ENCODE measurements at regions not wholly inside any gene's neighbourhood (a gene's known extent, or its start where the extent isn't known, plus 50 kb on each side); places are given as distances from the start of the nearest gene placed in this dataset.

- Histone ChIP-seq H3K36me3 (ENCODE audit: control insufficient read depth in 2 of 2, insufficient read depth in 2 of 2, low read length in 1 of 2) (no peaks in the 10 kb centered on the region), H3K4me1 (ENCODE audit: control insufficient read depth in 2 of 2, insufficient read depth in 2 of 2, low read length in 2 of 2) (peaks cover 0 to 3% of the 10 kb centered on the region in 2 donors), H3K27ac (ENCODE audit: low read depth in 1 of 2, low read length in 1 of 2) (no peak overlapping the region), H3K9me3 (ENCODE audit: control insufficient read depth in 2 of 2, insufficient read depth in 1 of 2, low read length in 1 of 2) (peaks cover 0 to 4% of the 10 kb centered on the region in 2 donors), H3K4me3 (ENCODE audit: low read length in 2 of 2) (no peak overlapping the region), H3K27me3 (ENCODE audit: control insufficient read depth in 2 of 2, insufficient read depth in 1 of 2, low read length in 1 of 2) (no peaks in the 10 kb centered on the region)
- 96% methylated on average over 2 of the region's 2 CpGs for WGBS
- DNase-seq (ENCODE audit: low read depth in 6 of 9, low spot score in 9 of 9): no peak
These were observed 127.6 kb downstream of the JCAD start for GRCh38 chr10:29931833-29932232.

DNA sequence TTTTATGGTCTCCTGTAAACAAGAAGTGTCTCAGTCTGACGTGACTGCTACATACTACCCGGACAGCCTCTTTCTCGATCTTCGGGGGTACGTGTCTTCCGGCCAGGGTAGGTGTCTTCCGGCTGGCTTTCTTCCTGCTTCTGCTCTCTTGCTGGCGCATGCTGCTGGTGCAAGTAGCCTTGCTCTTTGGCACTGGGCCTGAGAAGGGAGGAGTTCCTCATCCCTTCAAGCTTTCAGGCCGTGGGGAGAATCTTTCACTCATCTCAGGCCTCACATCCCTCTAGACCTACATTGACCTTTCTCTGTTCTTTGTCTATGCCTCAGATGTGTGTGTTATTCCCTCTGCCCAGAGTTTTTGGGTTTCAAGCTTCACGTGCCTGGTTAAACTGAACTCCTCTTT, 130.4 kb downstream of the JCAD start:
- Histone ChIP-seq H3K4me1 (ENCODE audit: control insufficient read depth in 2 of 2, insufficient read depth in 2 of 2, low read length in 2 of 2) (peaks cover 0 to 3% of the 10 kb centered on the region in 2 donors), H3K27me3 (ENCODE audit: control insufficient read depth in 2 of 2, insufficient read depth in 1 of 2, low read length in 1 of 2) (no peaks in the 10 kb centered on the region), H3K27ac (ENCODE audit: low read depth in 1 of 2, low read length in 1 of 2) (no peak overlapping the region), H3K9me3 (ENCODE audit: control insufficient read depth in 2 of 2, insufficient read depth in 1 of 2, low read length in 1 of 2) (peaks cover 0 to 9% of the 10 kb centered on the region in 2 donors), H3K36me3 (ENCODE audit: control insufficient read depth in 2 of 2, insufficient read depth in 2 of 2, low read length in 1 of 2) (no peaks in the 10 kb centered on the region), H3K4me3 (ENCODE audit: low read length in 2 of 2) (no peak overlapping the region)
- 97% methylated on average over 10 of the region's 10 CpGs for WGBS
- DNase-seq (ENCODE audit: low read depth in 6 of 9, low spot score in 9 of 9): no peak

DNA sequence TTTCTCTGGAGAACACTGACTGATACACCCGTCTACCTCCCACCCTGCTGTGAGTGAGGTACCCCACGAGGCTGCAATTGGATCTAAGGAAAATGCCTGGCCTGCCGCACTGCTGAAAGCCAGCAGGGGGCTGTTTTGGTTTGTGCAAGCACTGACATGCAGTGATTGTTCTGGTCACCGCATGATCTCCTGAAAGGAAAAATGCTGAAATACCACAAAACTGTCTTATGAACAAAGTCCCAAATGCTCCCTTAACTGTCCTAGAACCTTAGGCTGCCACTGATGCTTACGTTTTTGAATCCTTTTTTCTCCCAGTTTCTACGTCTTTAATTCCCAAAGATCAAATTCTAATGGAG, 132.7 kb downstream of the JCAD start:
- no peak overlapping the region for H3K4me3 ChIP-seq (ENCODE audit: low read length in 2 of 2)
- H3K27me3 ChIP-seq (ENCODE audit: control insufficient read depth in 2 of 2, insufficient read depth in 1 of 2, low read length in 1 of 2): no peaks in the 10 kb centered on the region
- no peak overlapping the region for H3K27ac ChIP-seq (ENCODE audit: low read depth in 1 of 2, low read length in 1 of 2)
- H3K4me1 ChIP-seq (ENCODE audit: control insufficient read depth in 2 of 2, insufficient read depth in 2 of 2, low read length in 2 of 2): peaks cover 0 to 3% of the 10 kb centered on the region in 2 donors
- H3K9me3 ChIP-seq (ENCODE audit: control insufficient read depth in 2 of 2, insufficient read depth in 1 of 2, low read length in 1 of 2): peaks cover 0 to 5% of the 10 kb centered on the region in 2 donors
- no peak for DNase-seq (ENCODE audit: low read depth in 6 of 9, low spot score in 9 of 9)
- H3K36me3 ChIP-seq (ENCODE audit: control insufficient read depth in 2 of 2, insufficient read depth in 2 of 2, low read length in 1 of 2): no peaks in the 10 kb centered on the region
- WGBS: 84% methylated on average over 6 of the region's 6 CpGs

- no peak overlapping the region for H3K27ac ChIP-seq (ENCODE audit: low read depth in 1 of 2, low read length in 1 of 2)
- no peak overlapping the region for H3K4me3 ChIP-seq (ENCODE audit: low read length in 2 of 2)
- DNase-seq (ENCODE audit: low read depth in 6 of 9, low spot score in 9 of 9): no peak
- H3K36me3 ChIP-seq (ENCODE audit: control insufficient read depth in 2 of 2, insufficient read depth in 2 of 2, low read length in 1 of 2): no peaks in the 10 kb centered on the region
- H3K4me1 ChIP-seq (ENCODE audit: control insufficient read depth in 2 of 2, insufficient read depth in 2 of 2, low read length in 2 of 2): peaks cover 0 to 3% of the 10 kb centered on the region in 2 donors
- no peaks in the 10 kb centered on the region for H3K27me3 ChIP-seq (ENCODE audit: control insufficient read depth in 2 of 2, insufficient read depth in 1 of 2, low read length in 1 of 2)
- peaks cover 0 to 5% of the 10 kb centered on the region in 2 donors for H3K9me3 ChIP-seq (ENCODE audit: control insufficient read depth in 2 of 2, insufficient read depth in 1 of 2, low read length in 1 of 2)
- 75% methylated on average over 12 of the region's 12 CpGs for WGBS
These were observed 133.4 kb downstream of the JCAD start for GRCh38 chr10:29925771-29926692.

- 98% methylated on average over 3 of the region's 3 CpGs for WGBS
- H3K4me1 ChIP-seq (ENCODE audit: control insufficient read depth in 2 of 2, insufficient read depth in 2 of 2, low read length in 2 of 2): peaks cover 0 to 3% of the 10 kb centered on the region in 2 donors
- no peak for DNase-seq (ENCODE audit: low read depth in 6 of 9, low spot score in 9 of 9)
These were observed 134.9 kb downstream of the JCAD start for GRCh38 chr10:29924436-29924835.

GRCh38 chr10:29923416-29923965, 135.9 kb downstream of the JCAD start:
- no peak overlapping the region for H3K4me3 ChIP-seq (ENCODE audit: low read length in 2 of 2)
- DNase-seq (ENCODE audit: low read depth in 6 of 9, low spot score in 9 of 9): no peak
- WGBS: 90% methylated on average over 7 of the region's 7 CpGs
- peaks cover 0 to 3% of the 10 kb centered on the region in 2 donors for H3K4me1 ChIP-seq (ENCODE audit: control insufficient read depth in 2 of 2, insufficient read depth in 2 of 2, low read length in 2 of 2)
- no peaks in the 10 kb centered on the region for H3K36me3 ChIP-seq (ENCODE audit: control insufficient read depth in 2 of 2, insufficient read depth in 2 of 2, low read length in 1 of 2)
- peaks cover 0 to 5% of the 10 kb centered on the region in 2 donors for H3K9me3 ChIP-seq (ENCODE audit: control insufficient read depth in 2 of 2, insufficient read depth in 1 of 2, low read length in 1 of 2)
- no peaks in the 10 kb centered on the region for H3K27me3 ChIP-seq (ENCODE audit: control insufficient read depth in 2 of 2, insufficient read depth in 1 of 2, low read length in 1 of 2)
- no peak overlapping the region for H3K27ac ChIP-seq (ENCODE audit: low read depth in 1 of 2, low read length in 1 of 2)

More at GRCh38 chr10:29924436-29924835, 134.9 kb downstream of the JCAD start:
- H3K27ac ChIP-seq (ENCODE audit: low read depth in 1 of 2, low read length in 1 of 2): no peak overlapping the region
- no peak overlapping the region for H3K4me3 ChIP-seq (ENCODE audit: low read length in 2 of 2)
- no peaks in the 10 kb centered on the region for H3K27me3 ChIP-seq (ENCODE audit: control insufficient read depth in 2 of 2, insufficient read depth in 1 of 2, low read length in 1 of 2)
- peaks cover 0 to 5% of the 10 kb centered on the region in 2 donors for H3K9me3 ChIP-seq (ENCODE audit: control insufficient read depth in 2 of 2, insufficient read depth in 1 of 2, low read length in 1 of 2)
- no peaks in the 10 kb centered on the region for H3K36me3 ChIP-seq (ENCODE audit: control insufficient read depth in 2 of 2, insufficient read depth in 2 of 2, low read length in 1 of 2)

GRCh38 chr10:29922892-29923291, 136.5 kb downstream of the JCAD start:
- WGBS: 84% methylated on average over 4 of the region's 4 CpGs
- Histone ChIP-seq H3K36me3 (ENCODE audit: control insufficient read depth in 2 of 2, insufficient read depth in 2 of 2, low read length in 1 of 2) (no peaks in the 10 kb centered on the region), H3K9me3 (ENCODE audit: control insufficient read depth in 2 of 2, insufficient read depth in 1 of 2, low read length in 1 of 2) (peaks cover 0 to 5% of the 10 kb centered on the region in 2 donors), H3K27me3 (ENCODE audit: control insufficient read depth in 2 of 2, insufficient read depth in 1 of 2, low read length in 1 of 2) (no peaks in the 10 kb centered on the region), H3K27ac (ENCODE audit: low read depth in 1 of 2, low read length in 1 of 2) (no peak overlapping the region), H3K4me3 (ENCODE audit: low read length in 2 of 2) (no peak overlapping the region), H3K4me1 (ENCODE audit: control insufficient read depth in 2 of 2, insufficient read depth in 2 of 2, low read length in 2 of 2) (peaks cover 0 to 3% of the 10 kb centered on the region in 2 donors)
- no peak for DNase-seq (ENCODE audit: low read depth in 6 of 9, low spot score in 9 of 9)

- DNase-seq (ENCODE audit: low read depth in 6 of 9, low spot score in 9 of 9): no peak
- no peaks in the 10 kb centered on the region for H3K27me3 ChIP-seq (ENCODE audit: control insufficient read depth in 2 of 2, insufficient read depth in 1 of 2, low read length in 1 of 2)
- peaks cover 0 to 5% of the 10 kb centered on the region in 2 donors for H3K9me3 ChIP-seq (ENCODE audit: control insufficient read depth in 2 of 2, insufficient read depth in 1 of 2, low read length in 1 of 2)
- no peak overlapping the region for H3K4me3 ChIP-seq (ENCODE audit: low read length in 2 of 2)
- H3K27ac ChIP-seq (ENCODE audit: low read depth in 1 of 2, low read length in 1 of 2): no peak overlapping the region
- H3K36me3 ChIP-seq (ENCODE audit: control insufficient read depth in 2 of 2, insufficient read depth in 2 of 2, low read length in 1 of 2): no peaks in the 10 kb centered on the region
- 88% methylated on average over 1 of the region's 1 CpG for WGBS
- H3K4me1 ChIP-seq (ENCODE audit: control insufficient read depth in 2 of 2, insufficient read depth in 2 of 2, low read length in 2 of 2): peaks cover 0 to 3% of the 10 kb centered on the region in 2 donors
These were observed 137.2 kb downstream of the JCAD start for GRCh38 chr10:29922226-29922625.

DNA sequence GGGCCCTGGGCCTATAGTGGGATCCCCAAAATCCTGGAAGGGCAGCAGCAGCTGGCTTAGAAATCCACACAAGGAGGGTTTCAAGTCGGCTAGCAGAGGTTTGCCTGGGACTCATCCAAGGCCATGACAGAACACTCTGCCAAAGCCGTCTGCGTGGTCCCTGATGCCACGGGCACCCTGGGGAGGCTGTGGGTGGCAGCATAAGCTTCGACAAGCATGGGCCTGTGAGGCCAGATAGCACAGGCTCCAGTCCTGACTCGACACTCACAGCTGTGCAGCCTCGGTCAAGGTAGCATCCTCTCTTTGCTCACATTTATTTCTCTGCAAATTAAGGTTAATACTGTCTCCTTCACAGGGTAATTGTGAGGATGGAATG, 138.3 kb downstream of the JCAD start:
- H3K4me3 ChIP-seq (ENCODE audit: low read length in 2 of 2): no peak overlapping the region
- 77% methylated on average over 7 of the region's 7 CpGs for WGBS
- H3K4me1 ChIP-seq (ENCODE audit: control insufficient read depth in 2 of 2, insufficient read depth in 2 of 2, low read length in 2 of 2): no peaks in the 10 kb centered on the region
- no peaks in the 10 kb centered on the region for H3K9me3 ChIP-seq (ENCODE audit: control insufficient read depth in 2 of 2, insufficient read depth in 1 of 2, low read length in 1 of 2)
- H3K27ac ChIP-seq (ENCODE audit: low read depth in 1 of 2, low read length in 1 of 2): no peak overlapping the region
- H3K36me3 ChIP-seq (ENCODE audit: control insufficient read depth in 2 of 2, insufficient read depth in 2 of 2, low read length in 1 of 2): no peaks in the 10 kb centered on the region
- no peaks in the 10 kb centered on the region for H3K27me3 ChIP-seq (ENCODE audit: control insufficient read depth in 2 of 2, insufficient read depth in 1 of 2, low read length in 1 of 2)
- DNase-seq (ENCODE audit: low read depth in 6 of 9, low spot score in 9 of 9): no peak

Measured in thymus (tissue), 11 donors.